ENCODE measurements at regions not wholly inside any gene's neighbourhood (a gene's known extent, or its start where the extent isn't known, plus 50 kb on each side); places are given as distances from the start of the nearest gene placed in this dataset.

DNA sequence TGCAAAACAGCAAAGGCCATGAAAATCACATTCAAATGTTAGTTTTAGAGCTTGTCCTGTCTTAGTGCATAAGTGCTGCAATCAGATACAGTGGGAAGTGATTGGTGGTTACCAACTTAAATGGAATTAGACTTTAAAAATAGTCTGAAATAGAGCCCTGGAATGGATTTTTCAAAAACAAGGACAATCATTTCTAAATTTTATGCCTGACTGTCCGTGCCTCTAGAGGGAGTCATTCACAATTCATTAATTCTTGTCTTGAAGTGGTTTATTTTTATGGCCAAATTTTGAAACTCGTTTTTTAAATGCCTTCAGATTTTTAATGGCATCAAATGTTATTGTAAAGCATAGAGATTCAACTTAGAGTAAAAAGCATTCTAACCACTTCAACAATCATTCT lies 561.8 kb upstream of the DAB2 start:
- no peak for TF ChIP-seq ZFX (IDR thresholded peaks at IDR 0.05)
- peak; percentile 30 for TF ChIP-seq CTCF (conservative IDR thresholded peaks at IDR 0.05)
- H3K27ac ChIP-seq: no peak overlapping the region

GRCh38 chr5:39980056-39980455 lies 555.3 kb upstream of the DAB2 start:
- H3K27ac ChIP-seq: no peak overlapping the region
- TF ChIP-seq CTCF (conservative IDR thresholded peaks at IDR 0.05) (no peak), ZFX (IDR thresholded peaks at IDR 0.05) (no peak)

DNA sequence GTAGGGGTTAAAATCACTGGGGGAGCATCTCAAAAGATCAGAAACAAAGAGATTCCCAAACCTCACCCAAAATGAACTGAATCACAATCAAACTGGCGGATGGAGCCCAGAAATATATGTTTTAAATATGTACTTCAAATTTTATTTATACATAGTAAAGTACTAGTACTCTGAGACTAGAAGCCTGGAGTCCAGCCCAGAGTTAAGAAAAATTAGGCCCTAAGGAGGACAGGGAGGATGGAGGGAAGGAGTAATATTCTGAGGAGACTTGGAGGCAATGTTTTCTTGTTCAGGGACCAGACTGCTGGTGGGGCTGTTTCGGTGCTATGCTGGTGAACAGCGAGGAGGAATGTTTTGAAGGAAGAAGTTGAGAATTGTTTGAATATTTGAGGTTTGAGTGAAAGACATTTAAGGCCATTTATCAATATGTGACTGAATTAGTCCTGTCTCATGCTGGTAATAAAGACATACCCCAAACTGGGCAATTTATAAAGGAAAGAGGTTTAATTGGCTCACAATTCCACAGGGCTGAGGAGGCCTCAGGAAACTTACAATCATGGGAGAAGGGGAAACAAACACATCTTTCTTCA lies 552.4 kb upstream of the DAB2 start:
- TF ChIP-seq ZFX (IDR thresholded peaks at IDR 0.05) (no peak), CTCF (conservative IDR thresholded peaks at IDR 0.05) (no peak)
- no peak overlapping the region for H3K27ac ChIP-seq

DNA sequence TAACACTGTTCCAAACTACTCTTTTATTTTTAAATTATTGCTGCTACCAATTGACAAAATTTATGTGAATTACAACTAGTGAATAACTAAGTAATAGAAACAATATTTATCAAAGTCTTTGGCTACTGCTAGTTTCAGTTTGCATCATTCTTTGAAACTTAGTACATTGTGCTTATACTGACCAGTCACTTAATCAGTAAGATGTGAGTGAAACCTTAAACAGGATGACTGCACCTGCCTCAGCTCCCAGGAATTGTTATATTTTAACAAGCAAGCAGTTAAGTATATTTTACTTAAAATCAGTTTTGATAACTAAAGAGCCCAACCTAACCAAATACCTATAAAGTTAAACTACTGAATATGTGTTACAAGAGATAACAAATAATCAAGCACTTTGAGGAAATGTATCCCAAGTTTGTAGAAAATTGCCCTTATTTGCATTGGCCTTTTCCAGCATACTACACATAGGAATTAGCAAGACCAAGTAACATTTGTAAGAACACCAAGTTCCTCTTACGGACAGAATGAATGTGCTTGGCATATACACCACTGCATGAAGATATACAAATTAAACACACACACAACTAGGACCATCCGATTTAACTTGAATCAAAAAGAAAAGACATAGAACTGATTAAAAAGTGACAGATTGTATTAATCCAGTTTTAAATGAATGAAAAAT lies 545.5 kb upstream of the DAB2 start:
- TF ChIP-seq ZFX (IDR thresholded peaks at IDR 0.05) (no peak), CTCF (conservative IDR thresholded peaks at IDR 0.05) (no peak)
- H3K27ac ChIP-seq: no peak overlapping the region

DNA sequence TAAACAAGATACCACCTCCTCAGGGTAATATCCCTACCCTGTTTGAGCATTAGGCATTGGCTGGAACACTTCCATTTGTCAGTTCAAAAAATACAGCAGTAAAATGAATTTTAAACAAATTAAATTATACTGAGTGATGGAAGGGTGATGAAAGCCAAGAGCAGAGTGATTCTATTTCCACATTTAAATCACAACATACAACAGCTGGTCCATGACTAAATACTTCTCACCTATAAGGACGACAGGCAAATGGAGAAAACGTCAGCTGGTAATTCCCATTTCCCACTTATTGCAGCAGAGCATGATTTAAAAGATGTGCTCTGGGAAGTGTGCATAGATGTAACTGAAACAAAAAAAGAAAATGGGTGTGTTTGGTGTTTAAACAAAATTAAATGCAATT lies 543.6 kb upstream of the DAB2 start:
- TF ChIP-seq ZFX (IDR thresholded peaks at IDR 0.05) (no peak), CTCF (conservative IDR thresholded peaks at IDR 0.05) (no peak)
- no peak overlapping the region for H3K27ac ChIP-seq

GRCh38 chr5:39955156-39955555 lies 530.4 kb upstream of the DAB2 start:
- TF ChIP-seq CTCF (conservative IDR thresholded peaks at IDR 0.05): no peak
- TF ChIP-seq ZFX (IDR thresholded peaks at IDR 0.05): no peak
- H3K27ac ChIP-seq: no peak overlapping the region

GRCh38 chr5:39951070-39951469 lies 526.3 kb upstream of the DAB2 start:
- no peak for TF ChIP-seq CTCF (conservative IDR thresholded peaks at IDR 0.05)
- TF ChIP-seq ZFX (IDR thresholded peaks at IDR 0.05): no peak
- no peak overlapping the region for H3K27ac ChIP-seq
